SKM-1 treated with dmso at 0.1 percent for 144 hours (cell line): ENCODE measurements at regions not wholly inside any gene's neighbourhood (a gene's known extent, or its start where the extent isn't known, plus 50 kb on each side); places are given as distances from the start of the nearest gene placed in this dataset.

Experiments used
- DNase-seq: peaks from one replicate; lab custom pipeline; 2025; ENCODE audit not compliant: unreplicated experiment; lab: John Stamatoyannopoulos, UW

- no peak for DNase-seq
Measured at GRCh38 chr9:1201262-1201661, 151.1 kb downstream of the DMRT2 start.

GRCh38 chr9:1201901-1202300 lies 151.7 kb downstream of the DMRT2 start:
- no peak for DNase-seq

- DNase-seq, result no peak
Measured at GRCh38 chr9:1202512-1203280, 152.5 kb downstream of the DMRT2 start.

GRCh38 chr9:1207686-1208085 lies 157.5 kb downstream of the DMRT2 start:
- DNase-seq, result no peak

- no peak for DNase-seq
Measured at GRCh38 chr9:1208157-1208556, 158.0 kb downstream of the DMRT2 start.

GRCh38 chr9:1210954-1211353 lies 160.8 kb downstream of the DMRT2 start:
- no peak for DNase-seq

- DNase-seq, result no peak
Measured at GRCh38 chr9:1216532-1216931, 166.4 kb downstream of the DMRT2 start.

- DNase-seq, result no peak
Measured at GRCh38 chr9:1217076-1217475, 166.9 kb downstream of the DMRT2 start.

- DNase-seq, result no peak
Measured at GRCh38 chr9:1219284-1219683, 169.1 kb downstream of the DMRT2 start.

GRCh38 chr9:1221298-1221697 lies 171.1 kb downstream of the DMRT2 start:
- no peak for DNase-seq

GRCh38 chr9:1222511-1222910 lies 172.4 kb downstream of the DMRT2 start:
- DNase-seq, result no peak

- peak; percentile 14 for DNase-seq
Measured at GRCh38 chr9:1231998-1232919, 182.1 kb downstream of the DMRT2 start.

- DNase-seq, result no peak
Measured at GRCh38 chr9:1233568-1233967, 183.4 kb downstream of the DMRT2 start.

- DNase-seq, result no peak
Measured at GRCh38 chr9:1235650-1236049, 185.5 kb downstream of the DMRT2 start.

GRCh38 chr9:1236061-1236460 lies 185.9 kb downstream of the DMRT2 start:
- DNase-seq, result no peak

- no peak for DNase-seq
Measured at GRCh38 chr9:1238407-1238806, 188.2 kb downstream of the DMRT2 start.

GRCh38 chr9:1248743-1249142 lies 198.6 kb downstream of the DMRT2 start:
- no peak for DNase-seq

- DNase-seq, result no peak
Measured at GRCh38 chr9:1253064-1253979, 203.2 kb downstream of the DMRT2 start.

GRCh38 chr9:1254071-1254470 lies 203.9 kb downstream of the DMRT2 start:
- no peak for DNase-seq

- no peak for DNase-seq
Measured at GRCh38 chr9:1256178-1256577, 206.0 kb downstream of the DMRT2 start.

- no peak for DNase-seq
Measured at GRCh38 chr9:1261266-1261665, 211.1 kb downstream of the DMRT2 start.
